Omental fat pad (tissue), 3 donors: ENCODE measurements at regions not wholly inside any gene's neighbourhood (a gene's known extent, or its start where the extent isn't known, plus 50 kb on each side); places are given as distances from the start of the nearest gene placed in this dataset.

ENCODE experiments used
- ATAC-seq: fragments of 150-250 bp; one replicate; pipeline ENCODE4 v1.9.1; 2016; ENCODE audit warnings: mild to moderate bottlenecking, moderate library complexity; ENCODE audit not compliant: low FRiP score
- DNase-seq: peaks from one replicate; pipeline ENCODE4 v3.0.0-alpha.2; 2019; ENCODE audit warnings: low spot score
- CTCF ChIP-seq, 3 donors: fragments of 450-650 bp; IDR thresholded peaks; one replicate each; pipeline ENCODE4 v1.5.1; 2016 to 2017; ENCODE audit warnings: antibody characterized with exemption in 3 of 3, mild to moderate bottlenecking in 3 of 3, moderate library complexity in 2 of 3

- TF ChIP-seq CTCF (IDR thresholded peaks at IDR 0.05): no peak
- DNase-seq: no peak
- no peak for ATAC-seq
These were observed 325.2 kb upstream of the RPS23 start for GRCh38 chr5:82603033-82603987.

- no peak for TF ChIP-seq CTCF (IDR thresholded peaks at IDR 0.05)
- ATAC-seq (no peak), DNase-seq (no peak)
These were observed 323.7 kb upstream of the RPS23 start for GRCh38 chr5:82601861-82602260.

- DNase-seq: no peak
- TF ChIP-seq CTCF (IDR thresholded peaks at IDR 0.05): no peak
These were observed 322.9 kb upstream of the RPS23 start for GRCh38 chr5:82601077-82601476.

GRCh38 chr5:82599692-82600091, 321.5 kb upstream of the RPS23 start:
- DNase-seq: no peak
- TF ChIP-seq CTCF (IDR thresholded peaks at IDR 0.05): no peak
- no peak for ATAC-seq

More at GRCh38 chr5:82601077-82601476, 322.9 kb upstream of the RPS23 start:
- no peak for ATAC-seq

- TF ChIP-seq CTCF (IDR thresholded peaks at IDR 0.05): no peak
- ATAC-seq (no peak), DNase-seq (no peak)
These were observed 320.9 kb upstream of the RPS23 start for GRCh38 chr5:82599030-82599429.

GRCh38 chr5:82597437-82597836, 319.3 kb upstream of the RPS23 start:
- no peak for TF ChIP-seq CTCF (IDR thresholded peaks at IDR 0.05)
- ATAC-seq (no peak), DNase-seq (no peak)

GRCh38 chr5:82596451-82596850, 318.3 kb upstream of the RPS23 start:
- TF ChIP-seq CTCF (IDR thresholded peaks at IDR 0.05): no peak
- DNase-seq (no peak), ATAC-seq (no peak)
